ENCODE measurements at regions not wholly inside any gene's neighbourhood (a gene's known extent, or its start where the extent isn't known, plus 50 kb on each side); places are given as distances from the start of the nearest gene placed in this dataset.

DNA sequence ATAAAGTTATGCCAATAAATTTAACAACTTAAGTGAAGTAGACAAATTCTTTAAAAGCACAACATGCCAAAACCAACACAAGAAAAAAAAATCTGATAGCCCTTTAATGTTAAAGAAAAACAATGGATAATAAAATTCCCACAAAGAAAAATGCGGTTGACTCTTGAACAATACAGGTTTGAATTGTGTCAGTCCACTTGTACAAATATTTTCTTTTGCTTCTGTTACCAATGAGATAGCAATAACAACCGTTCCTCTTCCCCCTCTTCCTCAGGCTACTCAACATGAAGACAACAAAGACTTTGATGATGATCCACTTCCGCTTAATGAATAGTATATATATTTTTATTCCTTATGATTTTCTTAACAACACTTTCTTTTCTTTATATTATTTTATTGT, 283.9 kb upstream of the MAN1A1 start:
- POLR2A ChIA-PET, result no interaction called here
- TF ChIP-seq, protein P1, sequence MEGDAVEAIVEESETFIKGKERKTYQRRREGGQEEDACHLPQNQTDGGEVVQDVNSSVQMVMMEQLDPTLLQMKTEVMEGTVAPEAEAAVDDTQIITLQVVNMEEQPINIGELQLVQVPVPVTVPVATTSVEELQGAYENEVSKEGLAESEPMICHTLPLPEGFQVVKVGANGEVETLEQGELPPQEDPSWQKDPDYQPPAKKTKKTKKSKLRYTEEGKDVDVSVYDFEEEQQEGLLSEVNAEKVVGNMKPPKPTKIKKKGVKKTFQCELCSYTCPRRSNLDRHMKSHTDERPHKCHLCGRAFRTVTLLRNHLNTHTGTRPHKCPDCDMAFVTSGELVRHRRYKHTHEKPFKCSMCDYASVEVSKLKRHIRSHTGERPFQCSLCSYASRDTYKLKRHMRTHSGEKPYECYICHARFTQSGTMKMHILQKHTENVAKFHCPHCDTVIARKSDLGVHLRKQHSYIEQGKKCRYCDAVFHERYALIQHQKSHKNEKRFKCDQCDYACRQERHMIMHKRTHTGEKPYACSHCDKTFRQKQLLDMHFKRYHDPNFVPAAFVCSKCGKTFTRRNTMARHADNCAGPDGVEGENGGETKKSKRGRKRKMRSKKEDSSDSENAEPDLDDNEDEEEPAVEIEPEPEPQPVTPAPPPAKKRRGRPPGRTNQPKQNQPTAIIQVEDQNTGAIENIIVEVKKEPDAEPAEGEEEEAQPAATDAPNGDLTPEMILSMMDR (IDR thresholded peaks at IDR 0.05; ENCODE audit: insufficient read depth, low read depth, low read length), result no peak
- Histone ChIP-seq H3K27me3 (ENCODE audit: control insufficient read depth, insufficient read depth, low read length) (no peaks in the 10 kb centered on the region), H3K4me3 (ENCODE audit: low read depth, low read length) (no peak overlapping the region), H3K36me3 (ENCODE audit: control insufficient read depth, insufficient read depth, low read length) (no peaks in the 10 kb centered on the region)
- no peak for DNase-seq (ENCODE audit: low read depth)
- CTCF ChIA-PET, result no interaction called here

DNA sequence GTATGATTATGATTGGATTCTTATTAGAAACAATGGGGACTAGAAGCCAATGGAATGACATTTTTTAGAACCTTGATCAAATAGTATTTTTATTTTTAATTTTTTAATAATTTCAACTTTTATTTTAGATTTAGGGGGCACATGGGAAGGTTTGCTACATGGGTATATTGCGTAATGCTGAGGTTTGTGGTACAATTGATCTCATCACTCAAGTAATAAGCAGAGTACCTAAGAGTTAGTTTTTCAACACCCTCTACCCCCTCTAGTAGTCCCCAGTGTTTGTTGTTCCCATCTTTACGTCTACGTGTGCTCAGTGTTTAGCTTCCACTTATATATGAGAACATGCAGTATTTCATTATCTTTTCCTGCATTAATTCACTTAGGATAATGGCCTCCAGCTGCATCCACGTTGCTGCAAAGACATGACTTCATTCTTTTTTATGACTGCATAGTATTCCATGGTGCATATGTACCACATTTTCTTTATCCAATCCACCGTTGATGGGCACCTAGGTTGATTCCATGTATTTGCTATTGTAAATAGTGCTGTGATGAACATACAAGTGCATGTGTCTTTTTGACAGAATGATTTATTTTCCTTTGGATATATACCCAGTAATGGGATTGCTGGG, 281.1 kb upstream of the MAN1A1 start:
- no peak overlapping the region for H3K4me3 ChIP-seq (ENCODE audit: low read depth, low read length)
- TF ChIP-seq, protein P1 (IDR thresholded peaks at IDR 0.05; ENCODE audit: insufficient read depth, low read depth, low read length), result no peak
- DNase-seq (ENCODE audit: low read depth), result no peak
- H3K36me3 ChIP-seq (ENCODE audit: control insufficient read depth, insufficient read depth, low read length), result no peaks in the 10 kb centered on the region
- POLR2A ChIA-PET, result no interaction called here
- CTCF ChIA-PET, result no interaction called here
- no peaks in the 10 kb centered on the region for H3K27me3 ChIP-seq (ENCODE audit: control insufficient read depth, insufficient read depth, low read length)

DNA sequence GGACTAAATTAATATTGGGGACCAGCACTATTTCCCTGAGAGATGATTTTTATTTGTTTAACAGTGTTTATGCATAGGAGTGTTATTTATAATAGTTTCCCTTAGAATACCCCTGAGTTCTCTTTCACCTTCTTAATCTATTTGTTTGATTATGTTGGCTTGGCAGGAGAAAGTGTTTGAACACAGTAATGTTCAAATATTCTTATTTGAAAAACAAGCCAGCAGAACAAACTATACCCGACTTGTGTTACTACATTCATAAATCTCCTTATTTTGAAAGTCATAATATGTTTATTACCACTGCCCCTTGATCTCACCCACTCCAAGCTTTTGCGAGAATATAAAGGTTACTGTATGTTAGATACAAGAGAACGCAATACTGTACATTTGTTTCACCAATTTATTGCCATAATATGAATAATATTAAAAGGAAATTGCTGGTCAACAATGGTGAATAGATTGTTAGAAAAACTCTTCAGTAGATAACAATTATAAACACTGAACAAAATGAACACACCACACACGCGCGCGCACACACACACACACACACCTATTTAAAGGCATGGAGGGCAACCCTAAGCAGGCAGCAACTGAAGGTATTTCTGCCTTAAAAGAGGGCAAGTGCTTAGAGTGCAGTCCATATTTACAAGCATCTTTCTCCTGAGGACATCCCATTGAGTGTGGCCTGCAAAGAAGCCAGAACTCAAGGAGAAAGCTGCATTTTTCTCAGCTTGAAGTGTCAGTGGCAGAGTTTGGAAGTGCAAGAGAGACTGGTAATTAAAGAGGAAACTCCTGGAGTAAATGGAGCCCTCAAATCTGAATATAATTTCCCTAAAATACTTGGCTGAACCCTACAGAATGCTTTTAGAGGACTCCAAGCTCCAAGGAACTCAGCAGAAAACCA, 279.4 kb upstream of the MAN1A1 start:
- ChIA-PET POLR2A (no interaction called here), CTCF (interaction anchor here (0.6 kb wide), 1 partner anchor 7 kb away, joined by 5 read pairs; no protein-coding TSS in a partner anchor)
- no peak for DNase-seq (ENCODE audit: low read depth)
- Histone ChIP-seq H3K4me3 (ENCODE audit: low read depth, low read length) (no peak overlapping the region), H3K36me3 (ENCODE audit: control insufficient read depth, insufficient read depth, low read length) (no peaks in the 10 kb centered on the region), H3K27me3 (ENCODE audit: control insufficient read depth, insufficient read depth, low read length) (no peaks in the 10 kb centered on the region)
- TF ChIP-seq, protein P1 (IDR thresholded peaks at IDR 0.05; ENCODE audit: insufficient read depth, low read depth, low read length), result no peak

DNA sequence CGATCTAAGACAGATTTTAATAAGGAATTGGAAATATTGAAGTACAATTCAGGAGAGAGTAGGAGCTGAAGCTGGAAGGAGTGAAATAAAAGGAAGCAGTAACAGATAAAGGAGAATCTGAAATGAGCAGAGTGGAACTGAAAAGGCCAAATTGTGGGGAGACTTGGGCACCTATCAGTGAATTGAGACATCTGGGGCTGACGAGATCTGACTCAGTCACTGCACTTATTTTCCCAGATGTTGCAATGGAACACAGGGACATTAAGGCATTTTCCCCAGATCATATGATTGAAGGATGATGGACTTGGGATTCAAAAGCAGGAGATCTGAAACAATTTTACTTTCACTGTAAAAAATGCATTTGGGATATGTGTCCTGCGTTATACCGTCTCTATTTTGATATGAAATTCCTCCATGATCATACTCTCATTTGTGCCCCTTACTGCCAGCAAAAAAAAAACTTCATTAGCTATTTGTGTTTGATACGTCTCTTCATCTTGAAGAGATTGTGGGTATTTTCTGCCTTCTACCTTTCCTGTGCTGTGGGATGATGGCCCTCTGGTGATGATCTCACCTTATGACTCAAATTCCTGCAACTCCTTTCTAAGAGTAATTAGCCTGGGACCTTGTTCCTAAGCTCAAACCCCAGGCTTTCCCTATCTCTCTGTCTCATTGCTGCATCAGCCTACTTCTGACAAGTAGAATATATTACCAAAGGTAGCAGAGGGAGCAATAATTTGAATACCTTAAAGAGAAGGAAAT, 278.5 kb upstream of the MAN1A1 start:
- CTCF ChIA-PET, result interaction anchor here (0.6 kb wide), 1 partner anchor 8 kb away, joined by 5 read pairs; no protein-coding TSS in a partner anchor
- no peak for DNase-seq (ENCODE audit: low read depth)
- Histone ChIP-seq H3K27me3 (ENCODE audit: control insufficient read depth, insufficient read depth, low read length) (no peaks in the 10 kb centered on the region), H3K4me3 (ENCODE audit: low read depth, low read length) (no peak overlapping the region), H3K36me3 (ENCODE audit: control insufficient read depth, insufficient read depth, low read length) (no peaks in the 10 kb centered on the region)
- POLR2A ChIA-PET, result no interaction called here
- TF ChIP-seq, protein P1 (IDR thresholded peaks at IDR 0.05; ENCODE audit: insufficient read depth, low read depth, low read length), result no peak
